AG04449 (cell line): ENCODE measurements at regions not wholly inside any gene's neighbourhood (a gene's known extent, or its start where the extent isn't known, plus 50 kb on each side); places are given as distances from the start of the nearest gene placed in this dataset.
A peak's percentile ranks its signal among the peaks of the same experiment; 100 is the strongest.

ENCODE experiments used
- CTCF ChIA-PET: fragments of 350-600 bp; formaldehyde crosslinking; extraction: SDS; loops from one replicate; lab custom pipeline; 2021; ENCODE audit warnings: antibody characterized with exemption; lab: Yijun Ruan, JAX
- POLR2A ChIA-PET: fragments of 400-600, 350-600 bp; formaldehyde crosslinking; extraction: SDS; loops from one replicate; lab custom pipeline; 2020; ENCODE audit warnings: antibody characterized with exemption, inconsistent platforms; lab: Yijun Ruan, JAX
- DNase-seq: peaks from one replicate; pipeline ENCODE4 v3.0.0-alpha.2; 2010; ENCODE audit warnings: low read depth, low spot score
- H3K4me3 ChIP-seq: 2 replicates; pipeline ENCODE4 v1.5.1; 2011; ENCODE audit warnings: low read depth, mild to moderate bottlenecking, control low read depth, low read length
- CTCF ChIP-seq: IDR thresholded peaks from one replicate; pipeline ENCODE4 v1.5.1; 2011; ENCODE audit warnings: mild to moderate bottlenecking, moderate library complexity, low read length, control low read depth, inconsistent platforms; ENCODE audit not compliant: insufficient read depth; ENCODE audit errors: missing control alignments

- H3K4me3 ChIP-seq: no peak overlapping the region
- CTCF ChIA-PET: no interaction called here
- TF ChIP-seq CTCF: no peak
- no peak for DNase-seq
- POLR2A ChIA-PET: no interaction called here
Measured at GRCh38 chr4:56746639-56747038, 65.5 kb upstream of the HOPX start.

- H3K4me3 ChIP-seq: no peak overlapping the region
- ChIA-PET POLR2A (no interaction called here), CTCF (no interaction called here)
- DNase-seq: no peak
- no peak for TF ChIP-seq CTCF
Measured at GRCh38 chr4:56745042-56745441, 63.9 kb upstream of the HOPX start.

GRCh38 chr4:56744030-56744429 is 62.9 kb upstream of the HOPX start:
- no peak for TF ChIP-seq CTCF
- ChIA-PET POLR2A (no interaction called here), CTCF (interaction anchor here (0.6 to 1.4 kb wide), 2 partner anchors 56 to 199 kb away, joined by 4 to 5 read pairs; no protein-coding TSS in a partner anchor)
- DNase-seq: no peak
- H3K4me3 ChIP-seq: no peak overlapping the region

- POLR2A ChIA-PET: no interaction called here
- CTCF ChIA-PET: interaction anchor here (0.6 to 1.4 kb wide), 2 partner anchors 56 to 199 kb away, joined by 4 to 5 read pairs; no protein-coding TSS in a partner anchor
- TF ChIP-seq CTCF: no peak
- H3K4me3 ChIP-seq: no peak overlapping the region
- DNase-seq: no peak
Measured at GRCh38 chr4:56743550-56743949, 62.5 kb upstream of the HOPX start.

GRCh38 chr4:56742080-56742871 is 61.2 kb upstream of the HOPX start:
- ChIA-PET POLR2A (no interaction called here), CTCF (no interaction called here)
- DNase-seq: peak; percentile 40
- H3K4me3 ChIP-seq: no peak overlapping the region
- no peak for TF ChIP-seq CTCF

- H3K4me3 ChIP-seq: no peak overlapping the region
- DNase-seq: no peak
- no peak for TF ChIP-seq CTCF
- POLR2A ChIA-PET: no interaction called here
- CTCF ChIA-PET: no interaction called here
Measured at GRCh38 chr4:56741595-56741994, 60.5 kb upstream of the HOPX start.
